ENCODE measurements at regions not wholly inside any gene's neighbourhood (a gene's known extent, or its start where the extent isn't known, plus 50 kb on each side); places are given as distances from the start of the nearest gene placed in this dataset.

DNA sequence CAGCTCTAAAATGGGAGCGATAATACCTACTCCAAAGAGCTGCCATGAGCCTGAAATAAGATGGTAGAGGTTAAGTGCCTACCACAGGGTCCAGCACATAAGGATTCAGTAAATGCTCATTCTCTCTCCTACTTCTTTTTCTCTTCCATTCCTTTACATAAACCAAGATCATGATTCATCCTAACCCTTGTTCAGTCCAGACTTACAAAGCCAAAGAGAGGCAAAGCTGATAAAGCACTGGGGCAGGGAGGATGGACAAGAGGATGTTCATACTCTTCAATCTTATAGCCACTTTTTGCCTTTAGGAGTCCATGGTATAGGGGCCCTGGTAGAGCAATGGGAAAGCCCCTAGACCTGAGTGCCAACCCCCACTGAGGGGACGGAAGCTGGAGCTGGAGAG, 75.6 kb upstream of the PKDCC start:
- no peak for DNase-seq (ENCODE audit: low read depth in 3 of 3)

DNA sequence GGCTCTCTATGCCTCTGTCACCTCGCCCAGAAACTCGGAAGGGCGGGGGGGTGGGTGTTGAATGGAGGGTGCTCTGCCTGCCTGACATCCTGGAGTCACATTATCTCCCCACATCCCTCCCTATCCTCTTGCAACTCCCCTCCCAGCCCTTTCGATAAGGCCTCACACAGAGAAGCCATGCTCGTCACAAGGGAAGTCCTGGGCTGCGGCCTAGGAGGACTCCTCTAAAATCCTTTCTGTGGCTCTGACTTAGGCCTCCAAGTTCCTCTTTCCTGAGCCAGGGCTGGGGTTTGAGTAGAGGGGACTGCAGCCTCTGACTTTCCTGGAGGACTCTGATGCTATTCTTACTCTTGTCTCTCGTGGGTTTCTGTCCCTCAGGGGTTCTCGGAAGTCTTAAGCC, 75.0 kb upstream of the PKDCC start:
- DNase-seq (ENCODE audit: low read depth in 3 of 3), result no peak

DNA sequence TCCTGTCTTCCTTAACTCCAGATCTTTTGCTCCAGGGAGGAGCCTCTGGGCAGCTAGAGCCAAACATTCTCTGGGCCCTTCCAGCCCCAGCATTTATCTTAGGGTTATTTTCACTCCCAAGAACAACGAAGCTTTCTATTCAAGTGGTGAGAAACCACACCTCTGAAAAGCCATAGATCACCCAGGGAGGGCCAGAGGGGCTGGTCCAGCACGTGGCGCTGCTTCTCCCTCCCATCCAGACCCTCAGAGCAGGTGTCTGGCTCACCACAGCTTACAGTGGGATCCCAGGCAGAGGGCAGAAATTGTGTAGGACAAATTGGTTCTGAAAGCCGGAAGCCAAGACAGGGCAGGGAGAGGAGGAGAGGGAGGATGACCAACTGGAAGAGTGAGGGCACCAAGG, 74.0 kb upstream of the PKDCC start:
- DNase-seq (ENCODE audit: low read depth in 3 of 3), result no peak

DNA sequence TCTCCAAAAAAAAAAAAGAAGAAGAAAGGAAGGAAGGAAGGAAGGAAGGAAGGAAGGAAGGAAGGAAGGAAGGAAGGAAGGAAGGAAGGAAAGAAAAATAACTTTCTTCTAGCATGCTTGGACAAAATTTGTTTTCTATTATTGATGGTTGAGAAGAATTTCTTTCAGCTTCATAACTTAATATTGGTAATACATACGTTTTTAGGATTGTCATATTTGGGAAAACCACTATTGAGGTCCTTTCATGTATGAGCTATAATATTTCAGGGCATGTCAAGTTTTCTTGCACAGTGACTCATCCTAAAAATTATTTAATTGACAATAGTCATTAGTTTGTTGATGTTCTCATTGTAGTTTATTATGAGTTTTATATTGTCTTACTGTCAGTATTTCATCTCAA, 66.4 kb upstream of the PKDCC start:
- no peak for DNase-seq (ENCODE audit: low read depth in 3 of 3)

DNA sequence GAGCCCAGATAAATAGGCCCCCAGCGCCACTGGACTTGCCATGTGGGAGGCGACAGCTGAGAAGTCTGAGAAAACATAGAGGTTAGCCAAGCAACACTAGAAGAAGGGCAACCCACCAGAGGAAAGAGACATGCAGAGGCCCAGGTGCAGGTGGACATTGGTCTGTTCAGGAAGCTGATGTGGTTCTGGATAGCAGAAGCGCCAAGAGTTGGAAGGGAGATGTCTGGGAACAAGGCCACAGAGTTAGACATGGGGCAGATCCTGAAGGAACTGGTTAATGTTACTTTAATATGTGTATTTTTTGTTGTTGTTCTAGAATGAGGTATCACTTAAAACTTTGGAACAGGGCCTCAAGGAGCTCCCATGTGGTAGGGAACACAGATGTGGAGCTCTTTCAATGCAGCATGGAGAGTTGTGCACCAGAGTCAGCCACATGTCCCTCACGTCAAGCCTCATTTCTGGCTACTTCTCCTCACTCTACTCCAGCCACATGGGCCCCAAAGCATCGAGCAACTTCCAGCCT, 62.2 kb upstream of the PKDCC start:
- no peak for DNase-seq (ENCODE audit: low read depth in 3 of 3)

DNA sequence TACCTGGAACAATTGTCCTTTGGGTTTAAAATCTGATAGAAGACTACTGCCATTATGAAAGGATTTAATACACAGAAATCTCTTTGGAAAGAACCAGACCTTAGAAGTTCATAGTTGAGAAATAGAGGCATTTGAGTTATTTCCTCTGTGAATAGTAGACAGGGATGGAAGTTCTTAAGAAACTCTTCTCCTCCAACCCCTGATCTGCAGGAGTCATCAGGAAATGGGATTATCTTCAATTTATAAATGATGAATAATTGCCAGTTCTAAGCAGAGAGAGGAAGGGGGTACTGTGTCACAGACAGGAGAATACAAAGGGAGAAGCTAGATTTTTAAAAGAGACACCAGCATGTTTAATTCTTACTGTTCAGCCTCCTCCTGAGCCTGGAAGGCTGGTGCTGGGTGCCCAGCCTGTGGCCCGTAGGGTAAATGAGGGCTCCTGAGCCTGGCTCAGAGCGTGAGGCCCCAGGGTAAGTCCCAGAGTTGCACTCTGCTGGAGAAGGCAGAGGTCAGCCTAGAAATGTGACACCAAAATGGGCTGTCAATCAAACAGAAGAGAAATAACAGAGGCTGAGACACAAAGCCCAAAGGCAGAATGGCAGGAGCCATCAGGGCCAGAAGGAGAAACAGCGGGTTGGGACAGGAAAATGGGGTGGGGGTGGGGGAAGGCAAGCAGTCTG, 58.2 kb upstream of the PKDCC start:
- no peak for DNase-seq (ENCODE audit: low read depth in 3 of 3)

DNA sequence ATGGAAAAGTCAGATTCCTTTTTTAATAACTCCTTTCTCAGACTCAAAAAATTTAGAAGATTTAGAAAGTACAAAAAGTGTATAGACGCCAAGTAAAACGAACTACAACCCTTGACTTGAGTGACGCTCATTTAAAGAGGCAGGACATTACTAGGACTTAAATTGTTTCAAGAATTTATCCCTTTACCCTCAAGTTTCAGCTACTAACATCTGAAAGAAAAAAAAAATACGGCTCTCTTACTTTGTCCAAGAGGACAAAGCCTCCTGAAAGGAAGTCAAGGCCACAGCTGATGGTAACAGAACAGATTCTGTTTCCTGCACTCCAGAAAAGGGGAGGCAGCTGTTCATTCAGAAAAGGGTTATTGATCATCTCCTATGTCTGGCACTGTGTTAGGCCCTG, 57.6 kb upstream of the PKDCC start:
- DNase-seq (ENCODE audit: low read depth in 3 of 3), result no peak

DNA sequence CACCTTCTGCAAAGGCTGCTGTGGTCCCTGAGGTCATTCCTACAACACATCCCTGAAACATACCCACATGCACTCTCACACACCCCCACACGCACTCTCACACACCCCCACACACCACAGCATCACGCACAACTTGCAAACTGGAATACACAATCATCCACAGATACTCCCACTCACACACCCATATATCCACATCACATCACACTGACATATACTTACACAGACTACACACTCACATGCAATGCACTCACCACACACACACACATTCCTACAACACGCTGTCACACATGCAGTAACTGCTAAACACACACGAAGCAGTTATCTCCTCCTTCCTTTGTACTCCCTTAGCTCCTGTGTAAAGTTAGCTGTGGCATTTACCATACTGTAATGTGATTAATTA, 57.1 kb upstream of the PKDCC start:
- no peak for DNase-seq (ENCODE audit: low read depth in 3 of 3)

DNA sequence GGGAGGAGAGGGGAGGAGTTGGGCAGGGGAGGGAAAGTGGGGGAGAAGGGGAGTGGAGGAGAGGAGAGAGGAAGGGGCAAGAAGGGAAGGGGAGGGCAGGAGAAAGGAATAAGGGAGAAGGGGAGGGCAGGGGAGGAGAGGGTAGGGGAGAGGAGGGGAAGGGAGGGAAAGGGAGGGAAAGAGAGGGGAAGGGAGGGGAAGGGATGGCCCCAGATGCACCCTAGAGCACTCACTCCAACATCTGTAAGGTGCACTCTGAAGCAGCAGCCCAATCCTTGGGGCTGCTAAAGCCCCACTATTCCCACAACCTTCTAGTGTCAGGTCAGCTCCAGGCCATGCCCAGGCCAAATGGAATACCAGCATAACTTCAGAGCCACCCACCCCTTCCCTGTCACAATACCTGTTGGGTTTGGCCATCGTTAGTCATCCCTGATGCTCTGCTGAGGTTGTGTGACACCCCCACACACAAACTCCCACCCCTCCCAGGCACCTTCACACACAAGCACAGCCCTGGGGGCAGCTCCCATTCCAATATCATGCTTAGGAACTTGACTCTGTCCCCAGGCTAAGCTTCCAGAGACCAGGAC, 55.7 kb upstream of the PKDCC start:
- DNase-seq (ENCODE audit: low read depth in 3 of 3), result no peak

DNA sequence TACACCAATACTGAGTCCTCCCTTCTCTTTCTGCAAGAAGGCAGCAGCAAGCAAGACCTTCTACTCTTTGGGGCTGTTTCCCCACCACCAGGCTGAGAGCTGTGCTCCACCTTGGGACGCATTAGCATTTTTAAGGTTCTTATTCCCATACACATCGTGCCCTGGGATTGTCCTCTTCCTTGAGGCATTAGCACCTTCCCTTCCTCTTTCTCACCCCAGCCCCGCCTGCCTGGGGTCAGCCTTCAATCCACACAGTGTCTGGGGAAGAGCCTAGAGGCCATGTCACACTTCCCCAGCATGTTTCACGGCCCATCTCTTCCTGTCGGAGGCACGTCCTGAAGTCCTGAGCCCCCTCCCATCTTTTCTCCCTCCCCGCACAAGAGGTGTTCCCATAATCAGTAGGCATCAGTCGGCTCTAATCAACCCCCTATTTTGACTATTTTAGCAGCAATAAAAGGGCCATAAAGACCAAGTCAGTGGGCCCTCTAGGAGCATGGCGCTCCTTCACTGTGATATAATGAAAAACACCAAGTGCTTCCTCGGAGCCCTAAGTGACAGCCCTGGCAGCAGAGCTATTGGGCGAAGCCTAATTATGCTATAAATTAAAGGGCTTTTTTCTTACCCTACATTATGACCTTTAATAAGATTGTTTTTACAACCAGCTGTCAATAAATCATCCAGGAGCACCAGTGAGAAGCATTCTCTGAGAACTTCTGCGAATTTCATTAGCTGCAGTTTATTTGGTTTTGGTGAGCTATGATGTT, 55.0 kb upstream of the PKDCC start:
- DNase-seq (ENCODE audit: low read depth in 3 of 3), result no peak

DNA sequence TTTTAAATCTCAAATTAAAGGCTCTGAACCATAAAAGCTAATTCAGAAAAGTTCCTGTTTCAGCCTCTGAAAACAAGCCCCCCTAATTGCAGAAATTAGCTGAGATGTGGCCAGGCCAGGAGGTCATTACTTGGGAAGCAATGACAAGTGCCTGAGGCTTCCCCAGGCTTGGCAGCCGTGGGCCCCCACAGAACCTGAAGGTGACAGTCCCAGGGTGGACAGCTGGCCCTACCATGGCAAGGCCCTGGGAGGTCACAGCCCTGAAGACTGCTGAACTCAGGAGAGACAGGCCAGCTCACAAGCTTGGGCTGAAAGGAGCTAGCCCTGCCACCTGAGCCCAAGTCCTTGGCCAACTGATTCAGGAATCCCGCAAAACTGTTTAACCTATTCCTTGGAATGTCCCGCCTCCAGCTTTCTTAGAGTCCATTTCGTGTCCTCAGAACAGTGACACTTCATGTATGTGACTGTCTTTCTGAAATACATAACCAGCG, 54.3 kb upstream of the PKDCC start:
- no peak for DNase-seq (ENCODE audit: low read depth in 3 of 3)

DNA sequence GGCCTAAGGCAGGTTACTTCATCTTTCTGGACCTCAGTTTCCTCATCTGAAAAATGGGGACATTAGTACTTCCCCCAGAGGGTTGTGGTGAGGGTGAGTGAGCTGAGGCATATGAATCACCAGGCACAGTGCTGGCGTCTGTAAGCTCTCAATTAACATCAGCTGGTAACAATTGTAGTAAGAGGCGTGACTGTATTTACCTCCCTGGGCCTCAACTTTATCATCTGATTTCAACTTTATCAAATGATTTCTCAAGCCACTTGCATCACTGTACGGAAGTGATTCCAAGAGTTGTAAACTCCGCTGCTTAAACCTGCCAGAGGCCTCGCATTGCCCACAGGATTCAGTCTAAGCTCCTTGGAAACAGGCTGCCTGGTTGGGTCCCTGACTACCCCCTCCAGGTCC, 53.6 kb upstream of the PKDCC start:
- DNase-seq (ENCODE audit: low read depth in 3 of 3), result no peak

DNA sequence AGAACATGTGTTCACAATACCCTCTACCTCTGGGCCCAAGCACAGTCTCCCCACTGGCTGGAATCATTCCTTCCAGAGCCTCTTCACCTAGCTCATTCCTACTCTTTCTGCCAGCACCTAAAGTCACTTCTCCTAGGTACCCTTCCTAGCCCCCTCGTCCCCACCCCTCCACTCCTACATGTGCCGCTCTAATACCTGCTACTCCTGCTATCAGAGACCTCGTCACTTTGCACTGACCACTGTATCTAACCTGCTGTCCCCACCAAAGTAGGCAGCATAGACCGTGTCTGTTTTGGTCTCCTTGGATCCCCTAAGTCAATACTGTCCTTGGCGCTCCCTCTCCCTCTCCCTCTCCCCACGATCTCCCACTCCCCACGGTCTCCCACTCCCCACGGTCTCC, 53.2 kb upstream of the PKDCC start:
- DNase-seq (ENCODE audit: low read depth in 3 of 3), result no peak

DNA sequence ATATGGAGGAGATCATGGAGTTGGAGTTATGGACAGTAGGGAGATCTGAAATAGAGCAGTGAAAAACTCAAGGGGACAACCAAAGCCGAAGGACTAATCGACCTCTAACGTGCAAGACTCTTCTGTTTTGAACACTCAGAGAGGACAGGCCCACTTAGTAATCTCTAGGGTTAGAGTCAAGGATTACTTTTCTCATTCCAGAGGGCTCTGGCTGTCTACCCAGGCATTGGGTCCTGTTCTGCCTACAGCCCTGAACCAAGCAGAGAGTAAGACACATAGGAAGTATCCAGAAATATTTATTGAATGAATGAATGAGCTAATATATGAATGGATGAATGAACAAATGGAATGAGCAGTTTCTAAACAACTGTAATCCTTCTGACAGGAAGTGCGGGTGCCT, 50.3 kb upstream of the PKDCC start:
- no peak for DNase-seq (ENCODE audit: low read depth in 3 of 3)

Data from stimulated activated CD4-positive, alpha-beta T cell treated with anti-CD3 and anti-CD28 coated beads, TNF-alpha, amount 100 ng/mL, for 4 hours (primary cell).